ENCODE measurements at regions not wholly inside any gene's neighbourhood (a gene's known extent, or its start where the extent isn't known, plus 50 kb on each side); places are given as distances from the start of the nearest gene placed in this dataset.
A peak's percentile ranks its signal among the peaks of the same experiment; 100 is the strongest.

DNA sequence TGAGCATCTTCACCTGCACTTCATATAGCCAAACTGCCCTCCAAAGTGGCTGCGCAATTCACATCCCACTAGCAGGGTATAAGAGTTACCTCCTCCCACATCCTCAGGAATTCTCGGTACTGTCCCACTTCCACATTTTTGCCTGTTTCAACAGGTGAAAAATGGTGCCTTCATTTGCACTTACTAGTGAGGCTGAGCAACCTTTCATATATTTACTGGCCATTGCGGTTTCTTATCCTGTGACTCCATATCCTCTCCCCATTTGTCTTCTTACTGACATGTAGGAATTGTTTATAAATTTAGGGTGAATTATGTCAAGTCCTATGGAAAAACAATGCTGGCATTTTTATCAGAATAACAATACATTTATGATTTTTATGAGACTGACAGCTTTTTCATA lies 61.9 kb downstream of the NIBAN1 start:
- Histone ChIP-seq H3K9me3 (ENCODE audit: control insufficient read depth, insufficient read depth, low read depth, low read length) (no peaks in the 10 kb centered on the region), H3K9ac (ENCODE audit: insufficient read depth, low read length) (no peak overlapping the region), H2AFZ (ENCODE audit: low read length) (no peak overlapping the region), H3K4me2 (ENCODE audit: extremely low read depth, insufficient read depth, low read length) (no peak overlapping the region), H3K27me3 (ENCODE audit: control insufficient read depth, insufficient read depth, low read length) (no peaks in the 10 kb centered on the region), H3K36me3 (ENCODE audit: control insufficient read depth, insufficient read depth, low read length) (no peaks in the 10 kb centered on the region), H3K79me2 (ENCODE audit: control insufficient read depth, insufficient read depth, low read length) (no peaks in the 10 kb centered on the region), H3K4me3 (replicated peaks in 1 of 4; ENCODE audit: control extremely low read depth in 1 of 4, insufficient read depth in 1 of 4, low read depth in 3 of 4, low read length in 4 of 4) (no peak overlapping the region), H3K27ac (ENCODE audit: insufficient read depth, low read length) (no peak overlapping the region), H4K20me1 (ENCODE audit: control insufficient read depth, extremely low read depth, insufficient read depth, low read length) (no peaks in the 10 kb centered on the region), H3K4me1 (ENCODE audit: control insufficient read depth, extremely low read depth, insufficient read depth, low read length) (no peaks in the 10 kb centered on the region)
- peak in 1 of 2 donors; percentile 13 for DNase-seq (ENCODE audit: low read depth in 2 of 2)
- no peak for TF ChIP-seq EZH2 (IDR thresholded peaks at IDR 0.05; ENCODE audit: low read length, missing control alignments)
- TF ChIP-seq, protein P1, sequence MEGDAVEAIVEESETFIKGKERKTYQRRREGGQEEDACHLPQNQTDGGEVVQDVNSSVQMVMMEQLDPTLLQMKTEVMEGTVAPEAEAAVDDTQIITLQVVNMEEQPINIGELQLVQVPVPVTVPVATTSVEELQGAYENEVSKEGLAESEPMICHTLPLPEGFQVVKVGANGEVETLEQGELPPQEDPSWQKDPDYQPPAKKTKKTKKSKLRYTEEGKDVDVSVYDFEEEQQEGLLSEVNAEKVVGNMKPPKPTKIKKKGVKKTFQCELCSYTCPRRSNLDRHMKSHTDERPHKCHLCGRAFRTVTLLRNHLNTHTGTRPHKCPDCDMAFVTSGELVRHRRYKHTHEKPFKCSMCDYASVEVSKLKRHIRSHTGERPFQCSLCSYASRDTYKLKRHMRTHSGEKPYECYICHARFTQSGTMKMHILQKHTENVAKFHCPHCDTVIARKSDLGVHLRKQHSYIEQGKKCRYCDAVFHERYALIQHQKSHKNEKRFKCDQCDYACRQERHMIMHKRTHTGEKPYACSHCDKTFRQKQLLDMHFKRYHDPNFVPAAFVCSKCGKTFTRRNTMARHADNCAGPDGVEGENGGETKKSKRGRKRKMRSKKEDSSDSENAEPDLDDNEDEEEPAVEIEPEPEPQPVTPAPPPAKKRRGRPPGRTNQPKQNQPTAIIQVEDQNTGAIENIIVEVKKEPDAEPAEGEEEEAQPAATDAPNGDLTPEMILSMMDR (conservative IDR thresholded peaks at IDR 0.05 in 1 of 2, IDR thresholded peaks at IDR 0.05 in 1 of 2; ENCODE audit: low read depth in 1 of 2, low read length in 2 of 2), result no peak

- no peak overlapping the region for H2AFZ ChIP-seq (ENCODE audit: low read length)
- H3K9ac ChIP-seq (ENCODE audit: insufficient read depth, low read length), result no peak overlapping the region
- no peak for TF ChIP-seq EZH2 (IDR thresholded peaks at IDR 0.05; ENCODE audit: low read length, missing control alignments)
- TF ChIP-seq, protein P1 (conservative IDR thresholded peaks at IDR 0.05 in 1 of 2, IDR thresholded peaks at IDR 0.05 in 1 of 2; ENCODE audit: low read depth in 1 of 2, low read length in 2 of 2), result no peak
- no peaks in the 10 kb centered on the region for H3K9me3 ChIP-seq (ENCODE audit: control insufficient read depth, insufficient read depth, low read depth, low read length)
- H3K4me3 ChIP-seq (replicated peaks in 1 of 4; ENCODE audit: control extremely low read depth in 1 of 4, insufficient read depth in 1 of 4, low read depth in 3 of 4, low read length in 4 of 4), result no peak overlapping the region
- no peaks in the 10 kb centered on the region for H4K20me1 ChIP-seq (ENCODE audit: control insufficient read depth, extremely low read depth, insufficient read depth, low read length)
- H3K36me3 ChIP-seq (ENCODE audit: control insufficient read depth, insufficient read depth, low read length), result no peaks in the 10 kb centered on the region
- no peak overlapping the region for H3K4me2 ChIP-seq (ENCODE audit: extremely low read depth, insufficient read depth, low read length)
- no peak overlapping the region for H3K27ac ChIP-seq (ENCODE audit: insufficient read depth, low read length)
- no peaks in the 10 kb centered on the region for H3K79me2 ChIP-seq (ENCODE audit: control insufficient read depth, insufficient read depth, low read length)
- H3K27me3 ChIP-seq (ENCODE audit: control insufficient read depth, insufficient read depth, low read length), result no peaks in the 10 kb centered on the region
- H3K4me1 ChIP-seq (ENCODE audit: control insufficient read depth, extremely low read depth, insufficient read depth, low read length), result no peaks in the 10 kb centered on the region
- DNase-seq (ENCODE audit: low read depth in 2 of 2), result no peak
Observed at GRCh38 chr1:184911830-184912229, 62.5 kb downstream of the NIBAN1 start.

GRCh38 chr1:184911103-184911745 lies 63.1 kb downstream of the NIBAN1 start:
- no peak overlapping the region for H3K27ac ChIP-seq (ENCODE audit: insufficient read depth, low read length)
- no peak overlapping the region for H2AFZ ChIP-seq (ENCODE audit: low read length)
- TF ChIP-seq, protein P1 (conservative IDR thresholded peaks at IDR 0.05 in 1 of 2, IDR thresholded peaks at IDR 0.05 in 1 of 2; ENCODE audit: low read depth in 1 of 2, low read length in 2 of 2), result no peak
- no peak for TF ChIP-seq EZH2 (IDR thresholded peaks at IDR 0.05; ENCODE audit: low read length, missing control alignments)
- no peak overlapping the region for H3K9ac ChIP-seq (ENCODE audit: insufficient read depth, low read length)
- no peak overlapping the region for H3K4me3 ChIP-seq (replicated peaks in 1 of 4; ENCODE audit: control extremely low read depth in 1 of 4, insufficient read depth in 1 of 4, low read depth in 3 of 4, low read length in 4 of 4)
- no peaks in the 10 kb centered on the region for H3K27me3 ChIP-seq (ENCODE audit: control insufficient read depth, insufficient read depth, low read length)
- peak in 1 of 2 donors; percentile 49 for DNase-seq (ENCODE audit: low read depth in 2 of 2)
- H3K9me3 ChIP-seq (ENCODE audit: control insufficient read depth, insufficient read depth, low read depth, low read length), result no peaks in the 10 kb centered on the region
- H4K20me1 ChIP-seq (ENCODE audit: control insufficient read depth, extremely low read depth, insufficient read depth, low read length), result no peaks in the 10 kb centered on the region
- H3K4me2 ChIP-seq (ENCODE audit: extremely low read depth, insufficient read depth, low read length), result no peak overlapping the region
- no peaks in the 10 kb centered on the region for H3K36me3 ChIP-seq (ENCODE audit: control insufficient read depth, insufficient read depth, low read length)
- no peaks in the 10 kb centered on the region for H3K79me2 ChIP-seq (ENCODE audit: control insufficient read depth, insufficient read depth, low read length)
- H3K4me1 ChIP-seq (ENCODE audit: control insufficient read depth, extremely low read depth, insufficient read depth, low read length), result no peaks in the 10 kb centered on the region

Data from fibroblast of lung (primary cell).